NB4 (cell line): ENCODE measurements at regions not wholly inside any gene's neighbourhood (a gene's known extent, or its start where the extent isn't known, plus 50 kb on each side); places are given as distances from the start of the nearest gene placed in this dataset.

Experiments
- CTCF ChIP-seq: IDR thresholded peaks from one replicate; pipeline ENCODE4 v1.5.1; 2012; ENCODE audit warnings: low read depth, low read length
- MYC ChIP-seq: IDR thresholded peaks from 2 replicates; pipeline ENCODE4 v1.6.1; 2011; ENCODE audit warnings: low read depth, low read length

- TF ChIP-seq CTCF = no peak
- no peak for TF ChIP-seq MYC
These were observed 299.7 kb upstream of the KAZN start for GRCh38 chr1:14298806-14299205.
